Tibial nerve (tissue), 4 donors: ENCODE measurements at regions not wholly inside any gene's neighbourhood (a gene's known extent, or its start where the extent isn't known, plus 50 kb on each side); places are given as distances from the start of the nearest gene placed in this dataset.

Experiments
- EP300 ChIP-seq, 2 donors: sonication (generic); formaldehyde crosslinking; IDR thresholded peaks; one replicate each; pipeline ENCODE4 v1.6.1; 2017; ENCODE audit warnings: antibody characterized with exemption in 2 of 2, mild to moderate bottlenecking in 1 of 2
- POLR2A ChIP-seq, 2 donors: fragments of 450-650 bp; IDR thresholded peaks; one replicate each; pipeline ENCODE4 v1.6.1; 2017; ENCODE audit warnings: antibody characterized with exemption in 2 of 2, mild to moderate bottlenecking in 2 of 2, moderate library complexity in 2 of 2
- TF ChIP-seq, protein P1 (sequence below), 5 experiments: fragments of 200-600 bp in 3 of 5; fragments of 450-650 bp in 2 of 5; sonication (generic) in 3 of 5; IDR thresholded peaks; one replicate each; pipeline ENCODE4 v1.5.1; 2016 to 2019; ENCODE audit warnings: antibody characterized with exemption in 5 of 5, mild to moderate bottlenecking in 3 of 5, moderate library complexity in 2 of 5

DNA sequence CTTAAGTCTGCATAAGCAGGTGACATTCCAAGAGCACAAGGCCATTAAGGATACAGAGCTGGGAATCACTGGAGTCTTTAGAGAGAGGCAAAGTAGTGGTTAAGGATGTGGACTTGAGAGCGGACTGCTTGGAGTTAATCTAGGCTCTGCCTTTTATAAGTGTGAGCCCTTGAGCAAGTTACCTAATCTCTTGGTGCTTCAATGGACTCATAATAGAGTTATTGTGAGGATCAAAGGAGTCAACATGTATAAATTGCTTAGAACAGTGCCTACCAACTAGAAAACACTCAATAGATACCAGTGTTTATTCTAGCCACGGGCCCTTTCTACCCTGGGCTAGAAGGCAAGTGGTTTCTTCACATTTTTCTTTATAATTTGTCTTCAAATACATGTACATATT lies 819.4 kb downstream of the NR2F1-AS1 start:
- TF ChIP-seq, protein P1, sequence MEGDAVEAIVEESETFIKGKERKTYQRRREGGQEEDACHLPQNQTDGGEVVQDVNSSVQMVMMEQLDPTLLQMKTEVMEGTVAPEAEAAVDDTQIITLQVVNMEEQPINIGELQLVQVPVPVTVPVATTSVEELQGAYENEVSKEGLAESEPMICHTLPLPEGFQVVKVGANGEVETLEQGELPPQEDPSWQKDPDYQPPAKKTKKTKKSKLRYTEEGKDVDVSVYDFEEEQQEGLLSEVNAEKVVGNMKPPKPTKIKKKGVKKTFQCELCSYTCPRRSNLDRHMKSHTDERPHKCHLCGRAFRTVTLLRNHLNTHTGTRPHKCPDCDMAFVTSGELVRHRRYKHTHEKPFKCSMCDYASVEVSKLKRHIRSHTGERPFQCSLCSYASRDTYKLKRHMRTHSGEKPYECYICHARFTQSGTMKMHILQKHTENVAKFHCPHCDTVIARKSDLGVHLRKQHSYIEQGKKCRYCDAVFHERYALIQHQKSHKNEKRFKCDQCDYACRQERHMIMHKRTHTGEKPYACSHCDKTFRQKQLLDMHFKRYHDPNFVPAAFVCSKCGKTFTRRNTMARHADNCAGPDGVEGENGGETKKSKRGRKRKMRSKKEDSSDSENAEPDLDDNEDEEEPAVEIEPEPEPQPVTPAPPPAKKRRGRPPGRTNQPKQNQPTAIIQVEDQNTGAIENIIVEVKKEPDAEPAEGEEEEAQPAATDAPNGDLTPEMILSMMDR (IDR thresholded peaks at IDR 0.05): no peak
- no peak for TF ChIP-seq POLR2A (IDR thresholded peaks at IDR 0.05)
- TF ChIP-seq EP300 (IDR thresholded peaks at IDR 0.05): no peak
